Body of pancreas (tissue), 4 donors: ENCODE measurements at regions not wholly inside any gene's neighbourhood (a gene's known extent, or its start where the extent isn't known, plus 50 kb on each side); places are given as distances from the start of the nearest gene placed in this dataset.

Experiments
- ATAC-seq: fragments of 150-250 bp; one replicate; pipeline ENCODE4 v1.9.1; 2016
- DNase-seq, 4 donors: peaks; one replicate each; pipeline ENCODE4 v3.0.0-alpha.2; 2019
- H3K27ac ChIP-seq, 4 donors: fragments of 200-600 bp; sonication (generic); 1 replicate in 3 of 4; 2 replicates in 1 of 4; pipeline versions ENCODE4 v1.5.1 to v1.6.1; 2016 to 2019; ENCODE audit warnings: mild to moderate bottlenecking in 1 of 4, mixed read lengths in 1 of 4, moderate library complexity in 1 of 4
- H3K27me3 ChIP-seq, 2 donors: fragments of 200-600 bp; sonication (generic); one replicate each; pipeline ENCODE4 v1.6.0; 2016; ENCODE audit warnings: mild to moderate bottlenecking in 1 of 2
- H3K36me3 ChIP-seq, 2 donors: fragments of 200-600 bp; sonication (generic); replicated peaks in 1 of 2; 2 replicates each; pipeline ENCODE4 v1.5.1; 2016; ENCODE audit warnings: low read depth in 2 of 2; ENCODE audit not compliant: insufficient read depth in 1 of 2
- H3K4me1 ChIP-seq: fragments of 200-600 bp; sonication (generic); one replicate; pipeline ENCODE4 v1.6.0; 2016
- H3K4me3 ChIP-seq, 2 donors: fragments of 200-600 bp; sonication (generic); 1 replicate in 1 of 2; 2 replicates in 1 of 2; pipeline ENCODE4 v1.5.1; 2016 to 2019
- H3K9me3 ChIP-seq, 3 donors: fragments of 200-600 bp; sonication (generic); 1 replicate in 2 of 3; 2 replicates in 1 of 3; pipeline ENCODE4 v1.5.1; 2016
- POLR2A ChIP-seq, 3 donors: fragments of 450-650 bp; IDR thresholded peaks; one replicate each; pipeline ENCODE4 v1.6.1; 2016; ENCODE audit warnings: antibody characterized with exemption in 3 of 3, mild to moderate bottlenecking in 2 of 3
- whole genome bisulfite sequencing, 2 donors: methylation state at CpG; one replicate each; pipeline ENCODE4 v1.1.5; 2017; 5-methylcytosine and 5-hydroxymethylcytosine counted together
- intact Hi-C: fragments of 100-400 bp; cut with DNase I; formaldehyde crosslinking; loops from one replicate; pipeline ENCODE4 v1.15.1; 2023
- TF ChIP-seq, protein P1 (sequence below), 7 experiments: fragments of 450-650 bp in 4 of 7; fragments of 200-600 bp in 3 of 7; sonication (generic) in 3 of 7; IDR thresholded peaks; one replicate each; pipeline ENCODE4 v1.5.1; 2016 to 2019; ENCODE audit warnings: antibody characterized with exemption in 7 of 7

- H3K4me1 ChIP-seq: no peaks in the 10 kb centered on the region
- H3K36me3 ChIP-seq: no peaks in the 10 kb centered on the region
- H3K4me3 ChIP-seq: no peak overlapping the region
- H3K27me3 ChIP-seq: no peaks in the 10 kb centered on the region
- TF ChIP-seq, protein P1, sequence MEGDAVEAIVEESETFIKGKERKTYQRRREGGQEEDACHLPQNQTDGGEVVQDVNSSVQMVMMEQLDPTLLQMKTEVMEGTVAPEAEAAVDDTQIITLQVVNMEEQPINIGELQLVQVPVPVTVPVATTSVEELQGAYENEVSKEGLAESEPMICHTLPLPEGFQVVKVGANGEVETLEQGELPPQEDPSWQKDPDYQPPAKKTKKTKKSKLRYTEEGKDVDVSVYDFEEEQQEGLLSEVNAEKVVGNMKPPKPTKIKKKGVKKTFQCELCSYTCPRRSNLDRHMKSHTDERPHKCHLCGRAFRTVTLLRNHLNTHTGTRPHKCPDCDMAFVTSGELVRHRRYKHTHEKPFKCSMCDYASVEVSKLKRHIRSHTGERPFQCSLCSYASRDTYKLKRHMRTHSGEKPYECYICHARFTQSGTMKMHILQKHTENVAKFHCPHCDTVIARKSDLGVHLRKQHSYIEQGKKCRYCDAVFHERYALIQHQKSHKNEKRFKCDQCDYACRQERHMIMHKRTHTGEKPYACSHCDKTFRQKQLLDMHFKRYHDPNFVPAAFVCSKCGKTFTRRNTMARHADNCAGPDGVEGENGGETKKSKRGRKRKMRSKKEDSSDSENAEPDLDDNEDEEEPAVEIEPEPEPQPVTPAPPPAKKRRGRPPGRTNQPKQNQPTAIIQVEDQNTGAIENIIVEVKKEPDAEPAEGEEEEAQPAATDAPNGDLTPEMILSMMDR (IDR thresholded peaks at IDR 0.05): no peak
- TF ChIP-seq POLR2A (IDR thresholded peaks at IDR 0.05): no peak
- ATAC-seq (no peak), DNase-seq (no peak)
- WGBS, 2 donors: 43 to 48% methylated on average over 2 of the region's 2 CpGs
- no peaks in the 10 kb centered on the region for H3K9me3 ChIP-seq
- intact Hi-C loops: no loop called here
- H3K27ac ChIP-seq: no peak overlapping the region
Observed at GRCh38 chr6:81130061-81130460, 622.4 kb downstream of the TENT5A start.

GRCh38 chr6:81128671-81129070, 623.8 kb downstream of the TENT5A start:
- Histone ChIP-seq H3K27ac (no peak overlapping the region), H3K4me1 (no peaks in the 10 kb centered on the region), H3K36me3 (no peaks in the 10 kb centered on the region), H3K4me3 (no peak overlapping the region), H3K9me3 (no peaks in the 10 kb centered on the region), H3K27me3 (no peaks in the 10 kb centered on the region)
- WGBS, 2 donors: 27 to 29% methylated on average over 1 of the region's 1 CpG
- intact Hi-C loops: no loop called here
- no peak for DNase-seq
- TF ChIP-seq, protein P1 (IDR thresholded peaks at IDR 0.05): no peak
- TF ChIP-seq POLR2A (IDR thresholded peaks at IDR 0.05): no peak
- no peak for ATAC-seq

DNA sequence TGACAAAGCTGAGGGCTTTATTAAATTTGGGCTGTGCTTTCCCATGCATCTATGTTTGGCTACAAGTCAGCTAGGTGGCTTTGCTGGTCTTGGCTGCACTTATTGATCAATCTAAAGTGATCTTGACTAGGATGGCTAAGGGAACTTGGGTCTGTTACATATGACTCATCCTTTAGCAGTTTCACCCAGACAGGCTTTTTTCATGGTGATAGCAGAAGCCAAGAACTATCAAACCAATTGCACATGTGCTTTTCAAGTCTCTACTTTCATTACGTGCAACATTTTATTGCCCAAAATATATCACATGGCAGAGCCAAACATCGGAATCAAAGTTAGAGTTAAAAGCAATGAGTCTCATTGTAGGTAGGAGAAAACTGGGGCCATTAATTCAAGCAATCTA, 626.3 kb downstream of the TENT5A start:
- Histone ChIP-seq H3K4me1 (no peaks in the 10 kb centered on the region), H3K36me3 (no peaks in the 10 kb centered on the region), H3K27me3 (no peaks in the 10 kb centered on the region), H3K9me3 (no peaks in the 10 kb centered on the region), H3K27ac (no peak overlapping the region), H3K4me3 (no peak overlapping the region)
- DNase-seq: no peak
- no peak for ATAC-seq
- TF ChIP-seq, protein P1 (IDR thresholded peaks at IDR 0.05): no peak
- no peak for TF ChIP-seq POLR2A (IDR thresholded peaks at IDR 0.05)
- 70 to 73% methylated on average over 2 of the region's 2 CpGs for WGBS, 2 donors
- intact Hi-C loops: no loop called here

- H3K36me3 ChIP-seq: no peaks in the 10 kb centered on the region
- TF ChIP-seq, protein P1 (IDR thresholded peaks at IDR 0.05): no peak
- TF ChIP-seq POLR2A (IDR thresholded peaks at IDR 0.05): no peak
- H3K9me3 ChIP-seq: no peaks in the 10 kb centered on the region
- DNase-seq: no peak
- no peak overlapping the region for H3K4me3 ChIP-seq
- H3K4me1 ChIP-seq: no peaks in the 10 kb centered on the region
- H3K27me3 ChIP-seq: no peaks in the 10 kb centered on the region
- ATAC-seq: no peak
- 47 to 80% methylated on average over 2 to 3 of the region's 3 CpGs for WGBS, 2 donors
- H3K27ac ChIP-seq: no peak overlapping the region
- intact Hi-C loops: no loop called here
Observed at GRCh38 chr6:81120280-81120679, 632.2 kb downstream of the TENT5A start.

DNA sequence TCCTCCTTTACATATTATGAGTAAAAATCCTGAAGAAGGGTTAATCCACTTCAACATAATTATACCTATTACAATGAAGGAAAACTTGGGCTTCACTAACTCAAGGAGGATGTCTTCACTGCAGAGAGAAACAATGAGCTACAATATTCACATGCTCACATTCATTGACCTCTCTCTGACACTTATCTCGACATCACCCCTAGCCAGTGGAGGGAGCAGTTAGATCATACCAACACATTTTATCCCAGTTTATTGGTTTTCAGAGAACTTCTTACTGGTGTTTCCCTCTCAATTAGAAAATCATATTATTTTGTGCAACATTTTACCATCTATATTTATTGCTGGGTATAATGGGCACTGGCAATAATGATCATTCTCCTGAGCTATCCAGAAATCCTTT, 646.5 kb downstream of the TENT5A start:
- TF ChIP-seq, protein P1 (IDR thresholded peaks at IDR 0.05): no peak
- no peak for TF ChIP-seq POLR2A (IDR thresholded peaks at IDR 0.05)
- no peaks in the 10 kb centered on the region for H3K4me1 ChIP-seq
- H3K9me3 ChIP-seq: no peaks in the 10 kb centered on the region
- intact Hi-C loops: no loop called here
- no peak overlapping the region for H3K4me3 ChIP-seq
- no peaks in the 10 kb centered on the region for H3K27me3 ChIP-seq
- DNase-seq (no peak), ATAC-seq (no peak)
- WGBS, 2 donors: 50 to 61% methylated on average over 1 of the region's 1 CpG
- no peaks in the 10 kb centered on the region for H3K36me3 ChIP-seq
- H3K27ac ChIP-seq: no peak overlapping the region
